Calu3 (cell line): ENCODE measurements at regions not wholly inside any gene's neighbourhood (a gene's known extent, or its start where the extent isn't known, plus 50 kb on each side); places are given as distances from the start of the nearest gene placed in this dataset.

Experiments used
- BruUV-seq: library from RNA; stranded (reverse); fragments of 400-500 nt; replicated peaks from 2 replicates; lab custom pipeline; 2021; lab: Mats Ljungman, UMichigan
- CTCF ChIA-PET: fragments of 300-600 bp; sonication (Branson Sonifier 250); formaldehyde crosslinking; loops from one replicate; lab custom pipeline; 2022; ENCODE audit warnings: antibody characterized with exemption; lab: Charles Lee
- DNase-seq: peaks from one replicate; pipeline ENCODE4 v3.0.0; 2022
- H3K27ac Mint-ChIP-seq: one replicate; pipeline ENCODE4 v1.8.0; 2022; ENCODE audit warnings: mixed read lengths; ENCODE audit not compliant: unreplicated experiment
- H3K27me3 Mint-ChIP-seq: one replicate; pipeline ENCODE4 v1.8.0; 2022; ENCODE audit warnings: mixed read lengths; ENCODE audit not compliant: unreplicated experiment
- H3K36me3 Mint-ChIP-seq: one replicate; pipeline ENCODE4 v1.8.0; 2022; ENCODE audit warnings: mild to moderate bottlenecking, moderate library complexity, mixed read lengths; ENCODE audit not compliant: insufficient read depth, unreplicated experiment
- H3K4me1 Mint-ChIP-seq: one replicate; pipeline ENCODE4 v1.8.0; 2022; ENCODE audit warnings: mild to moderate bottlenecking, low read depth, mixed read lengths; ENCODE audit not compliant: unreplicated experiment
- H3K4me3 Mint-ChIP-seq: one replicate; pipeline ENCODE4 v1.8.0; 2022; ENCODE audit warnings: mild to moderate bottlenecking, low read depth, moderate library complexity, mixed read lengths; ENCODE audit not compliant: unreplicated experiment
- H3K9me3 Mint-ChIP-seq: one replicate; pipeline ENCODE4 v1.8.0; 2022; ENCODE audit warnings: low read depth, mixed read lengths; ENCODE audit not compliant: unreplicated experiment
- CTCF ChIP-seq: fragments of 200-600 bp; IDR thresholded peaks from one replicate; pipeline ENCODE4 v1.8.0; 2022; ENCODE audit warnings: antibody characterized with exemption; ENCODE audit not compliant: unreplicated experiment
- intact Hi-C: fragments of 100-400 bp; cut with micrococcal nuclease; formaldehyde crosslinking; loops from one replicate; pipeline ENCODE4 v1.10.0; 2022; ENCODE audit not compliant: unreplicated experiment

- H3K4me1 Mint-ChIP-seq, result no peaks in the 10 kb centered on the region
- no TSS peak for BruUV-seq
- H3K27me3 Mint-ChIP-seq, result no peaks in the 10 kb centered on the region
- H3K36me3 Mint-ChIP-seq, result no peaks in the 10 kb centered on the region
- DNase-seq, result no peak
- intact Hi-C loops, result no loop called here
- H3K27ac Mint-ChIP-seq, result no peak overlapping the region
- no peaks in the 10 kb centered on the region for H3K9me3 Mint-ChIP-seq
- CTCF ChIA-PET, result no interaction called here
- H3K4me3 Mint-ChIP-seq, result no peak overlapping the region
- TF ChIP-seq CTCF, result no peak
Measured at GRCh38 chr20:60304931-60305330, 346.7 kb downstream of the CDH26 start.

GRCh38 chr20:60306105-60306504 is 347.9 kb downstream of the CDH26 start:
- no peak overlapping the region for H3K4me3 Mint-ChIP-seq
- no peaks in the 10 kb centered on the region for H3K4me1 Mint-ChIP-seq
- BruUV-seq, result no TSS peak
- DNase-seq, result no peak
- no peak overlapping the region for H3K27ac Mint-ChIP-seq
- no peak for TF ChIP-seq CTCF
- no peaks in the 10 kb centered on the region for H3K27me3 Mint-ChIP-seq
- no peaks in the 10 kb centered on the region for H3K36me3 Mint-ChIP-seq
- CTCF ChIA-PET, result interaction anchor here (0.5 kb wide), 1 partner anchor 18 kb away, joined by 4 read pairs; no protein-coding TSS in a partner anchor
- H3K9me3 Mint-ChIP-seq, result no peaks in the 10 kb centered on the region
- intact Hi-C loops, result no loop called here

GRCh38 chr20:60306551-60306950 is 348.3 kb downstream of the CDH26 start:
- intact Hi-C loops, result no loop called here
- Mint-ChIP-seq H3K27me3 (no peaks in the 10 kb centered on the region), H3K4me1 (no peaks in the 10 kb centered on the region), H3K36me3 (no peaks in the 10 kb centered on the region), H3K4me3 (no peak overlapping the region), H3K9me3 (no peaks in the 10 kb centered on the region), H3K27ac (no peak overlapping the region)
- CTCF ChIA-PET, result no interaction called here
- BruUV-seq, result no TSS peak
- DNase-seq, result no peak
- TF ChIP-seq CTCF, result no peak

GRCh38 chr20:60310560-60311349 is 352.5 kb downstream of the CDH26 start:
- no TSS peak for BruUV-seq
- CTCF ChIA-PET, result no interaction called here
- Mint-ChIP-seq H3K4me1 (no peaks in the 10 kb centered on the region), H3K27me3 (no peaks in the 10 kb centered on the region), H3K4me3 (no peak overlapping the region), H3K9me3 (peaks cover 8% of the 10 kb centered on the region), H3K27ac (no peak overlapping the region), H3K36me3 (no peaks in the 10 kb centered on the region)
- no peak for DNase-seq
- TF ChIP-seq CTCF, result no peak
- intact Hi-C loops, result no loop called here
